A204.1 (cell line): ENCODE measurements at regions not wholly inside any gene's neighbourhood (a gene's known extent, or its start where the extent isn't known, plus 50 kb on each side); places are given as distances from the start of the nearest gene placed in this dataset.

ENCODE experiments used
- FAIRE-seq: peaks from 2 replicates; lab custom pipeline; 2012; peaks lifted over from hg19 to GRCh38; lab: Jason Lieb, UNC

DNA sequence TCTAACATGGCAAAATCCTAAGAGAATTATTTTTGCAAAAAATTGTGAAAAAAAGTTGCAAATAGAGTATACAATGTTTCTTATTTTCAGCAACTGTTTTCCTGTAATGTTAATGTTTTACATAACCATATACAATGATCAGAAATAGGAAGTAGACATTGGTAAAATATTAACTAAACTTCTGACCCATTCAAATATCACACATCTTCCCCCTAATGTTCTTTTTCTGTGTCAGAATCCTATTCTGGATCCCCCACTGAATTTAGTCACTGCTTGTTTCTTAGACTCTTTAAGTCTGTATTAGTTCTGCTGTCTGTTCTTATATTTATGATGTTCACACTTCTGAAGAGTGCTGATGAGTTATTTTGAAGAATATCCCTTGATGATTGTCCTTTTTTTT is 62.0 kb downstream of the HFE start:
- FAIRE-seq = no peak

DNA sequence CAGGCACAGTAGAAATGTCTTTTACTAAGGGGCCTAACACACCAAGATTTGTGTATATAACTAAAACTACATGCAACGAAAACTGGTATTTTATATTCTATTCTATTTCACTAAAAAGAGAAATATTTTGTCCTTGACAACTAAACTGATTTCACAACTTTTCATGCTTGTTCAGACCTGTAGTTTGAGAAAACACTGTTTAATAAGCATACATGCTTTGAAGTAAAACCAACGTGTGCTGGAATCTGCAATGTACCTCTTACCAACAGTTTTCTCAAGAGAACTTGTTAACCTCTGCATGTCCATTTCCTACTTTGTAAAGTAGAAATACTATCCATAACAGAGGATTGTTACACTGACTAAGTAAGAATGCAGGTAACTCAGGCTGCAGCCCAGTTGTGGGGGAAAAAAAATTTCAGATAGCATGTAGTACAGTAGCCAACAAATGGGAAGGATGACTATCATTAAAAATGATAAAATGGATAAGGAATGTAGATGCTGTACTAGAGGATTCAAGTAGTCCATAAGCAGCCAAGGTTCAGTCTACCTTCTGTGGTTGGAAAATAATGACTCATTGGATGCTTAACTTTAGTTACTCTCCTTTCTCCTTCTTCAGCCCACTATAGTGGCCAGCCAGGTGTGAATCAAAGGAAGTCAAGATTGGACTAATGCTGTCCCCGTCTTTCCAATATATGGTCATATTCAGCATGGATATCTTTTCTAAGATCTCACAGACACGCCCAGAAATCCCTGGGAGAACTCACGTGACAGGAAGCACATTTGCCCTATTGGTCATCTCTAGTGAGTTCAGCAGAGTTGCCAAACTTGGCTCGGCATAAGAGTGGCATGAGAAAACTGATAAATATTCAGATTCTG is 65.2 kb downstream of the HFE start:
- FAIRE-seq = no peak

DNA sequence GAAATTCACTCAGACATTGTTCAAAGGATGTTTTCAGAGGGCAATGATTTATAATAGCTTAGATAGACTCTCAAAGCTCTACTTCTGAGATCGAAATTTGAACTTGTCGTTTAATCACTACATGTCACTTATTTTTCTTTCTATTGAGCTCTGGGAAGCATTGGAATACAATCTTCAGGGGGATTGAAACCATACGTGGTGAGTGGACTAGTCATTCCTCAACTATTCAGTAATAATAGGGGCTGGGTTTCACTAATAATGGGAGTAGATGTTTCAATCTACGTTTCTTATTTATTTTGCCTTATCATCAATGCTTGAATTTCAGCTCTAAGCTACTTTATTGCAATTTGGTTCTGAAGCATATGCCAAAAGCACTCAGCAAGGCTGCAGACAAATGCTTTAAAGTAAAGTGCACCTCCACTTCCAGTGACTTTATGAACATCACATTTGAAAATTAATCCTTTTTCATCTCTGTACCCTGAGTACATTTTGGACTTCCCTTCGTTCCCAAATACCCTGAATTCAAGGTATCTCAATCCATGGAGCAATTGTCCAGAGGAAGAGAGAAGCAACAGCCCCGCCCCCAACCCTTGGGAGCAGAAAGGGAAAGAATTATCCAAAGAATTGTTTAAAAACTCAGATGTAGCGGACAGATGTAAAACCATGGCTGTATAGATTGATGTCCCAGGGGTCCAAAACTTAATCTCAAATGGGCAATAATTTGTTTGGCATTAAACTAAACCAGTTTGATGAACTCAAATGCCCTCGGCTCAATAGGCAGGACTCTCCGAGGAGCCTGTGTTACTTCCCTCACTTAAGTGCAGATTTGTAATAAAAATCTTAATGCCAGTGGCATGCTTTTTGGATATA is 68.1 kb downstream of the HFE start:
- no peak for FAIRE-seq

DNA sequence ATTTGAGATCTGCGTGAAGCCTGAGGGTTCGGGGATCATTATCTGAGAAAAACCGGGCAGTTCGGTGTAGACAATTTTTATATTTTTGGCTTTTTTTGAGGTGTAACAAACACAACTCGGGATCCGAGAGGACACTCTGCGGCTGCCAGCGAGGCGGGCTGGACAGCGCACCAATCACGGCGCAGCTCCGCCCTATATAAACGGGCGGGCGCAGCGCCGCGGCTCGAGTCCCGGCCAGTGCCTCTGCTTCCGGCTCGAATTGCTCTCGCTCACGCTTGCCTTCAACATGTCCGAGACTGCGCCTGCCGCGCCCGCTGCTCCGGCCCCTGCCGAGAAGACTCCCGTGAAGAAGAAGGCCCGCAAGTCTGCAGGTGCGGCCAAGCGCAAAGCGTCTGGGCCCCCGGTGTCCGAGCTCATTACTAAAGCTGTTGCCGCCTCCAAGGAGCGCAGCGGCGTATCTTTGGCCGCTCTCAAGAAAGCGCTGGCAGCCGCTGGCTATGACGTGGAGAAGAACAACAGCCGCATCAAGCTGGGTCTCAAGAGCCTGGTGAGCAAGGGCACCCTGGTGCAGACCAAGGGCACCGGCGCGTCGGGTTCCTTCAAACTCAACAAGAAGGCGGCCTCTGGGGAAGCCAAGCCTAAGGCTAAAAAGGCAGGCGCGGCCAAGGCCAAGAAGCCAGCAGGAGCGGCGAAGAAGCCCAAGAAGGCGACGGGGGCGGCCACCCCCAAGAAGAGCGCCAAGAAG is 69.0 kb downstream of the HFE start:
- peak; percentile 25 for FAIRE-seq

DNA sequence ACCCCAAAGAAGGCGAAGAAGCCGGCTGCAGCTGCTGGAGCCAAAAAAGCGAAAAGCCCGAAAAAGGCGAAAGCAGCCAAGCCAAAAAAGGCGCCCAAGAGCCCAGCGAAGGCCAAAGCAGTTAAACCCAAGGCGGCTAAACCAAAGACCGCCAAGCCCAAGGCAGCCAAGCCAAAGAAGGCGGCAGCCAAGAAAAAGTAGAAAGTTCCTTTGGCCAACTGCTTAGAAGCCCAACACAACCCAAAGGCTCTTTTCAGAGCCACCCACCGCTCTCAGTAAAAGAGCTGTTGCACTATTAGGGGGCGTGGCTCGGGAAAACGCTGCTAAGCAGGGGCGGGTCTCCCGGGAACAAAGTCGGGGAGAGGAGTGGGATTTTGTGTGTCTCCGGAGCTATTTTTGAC is 69.6 kb downstream of the HFE start:
- FAIRE-seq = no peak

DNA sequence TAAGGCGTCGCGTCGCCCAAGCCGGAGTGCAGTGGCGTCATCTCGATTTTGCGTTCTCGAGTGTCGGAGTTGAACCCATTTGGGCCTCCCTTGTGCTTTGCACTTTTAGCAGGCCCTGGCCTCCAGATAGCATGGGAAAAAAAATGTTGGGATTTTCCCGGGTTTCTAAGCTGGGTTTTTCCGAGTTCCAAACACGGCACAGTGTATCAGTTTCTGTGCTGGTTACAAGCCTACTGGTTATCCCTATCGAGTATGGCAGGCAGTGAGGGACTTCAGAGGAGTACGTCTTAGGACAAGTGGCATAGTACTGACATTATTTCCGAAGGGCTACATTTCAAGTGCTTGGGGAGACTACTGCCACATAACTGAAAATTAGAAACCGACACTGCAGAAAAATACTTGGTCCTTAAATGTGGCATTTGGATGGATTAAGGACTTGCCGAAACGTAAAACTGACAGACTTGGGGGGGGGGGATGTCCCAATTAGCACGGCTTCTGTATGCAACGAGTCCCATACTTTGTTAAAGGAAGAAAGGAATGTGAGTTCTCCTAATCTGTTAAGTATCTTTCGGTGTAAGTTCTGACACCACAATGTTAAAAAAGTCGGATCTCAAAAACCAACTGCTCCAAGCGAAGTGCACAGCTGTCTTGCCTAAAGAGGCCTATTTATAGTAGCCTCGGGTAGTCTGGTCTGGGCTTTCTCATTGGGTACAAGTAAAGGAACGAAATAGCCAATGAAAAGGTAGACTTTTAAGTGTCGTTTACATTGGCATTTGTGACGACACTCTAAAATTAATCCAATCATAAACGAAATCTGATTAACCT is 70.2 kb downstream of the HFE start:
- peak; percentile 99 for FAIRE-seq

DNA sequence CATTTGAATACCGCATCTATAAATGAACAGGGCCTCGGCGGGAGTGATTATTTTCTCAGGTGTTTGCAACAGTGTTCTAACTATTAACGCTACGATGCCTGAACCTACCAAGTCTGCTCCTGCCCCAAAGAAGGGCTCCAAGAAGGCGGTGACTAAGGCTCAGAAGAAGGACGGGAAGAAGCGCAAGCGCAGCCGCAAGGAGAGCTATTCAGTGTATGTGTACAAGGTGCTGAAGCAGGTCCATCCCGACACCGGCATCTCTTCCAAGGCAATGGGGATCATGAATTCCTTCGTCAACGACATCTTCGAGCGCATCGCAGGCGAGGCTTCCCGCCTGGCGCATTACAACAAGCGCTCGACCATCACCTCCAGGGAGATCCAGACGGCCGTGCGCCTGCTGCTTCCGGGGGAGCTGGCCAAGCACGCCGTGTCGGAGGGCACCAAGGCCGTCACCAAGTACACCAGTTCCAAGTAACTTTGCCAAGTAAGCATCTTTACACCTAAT is 70.9 kb downstream of the HFE start:
- FAIRE-seq = no peak

DNA sequence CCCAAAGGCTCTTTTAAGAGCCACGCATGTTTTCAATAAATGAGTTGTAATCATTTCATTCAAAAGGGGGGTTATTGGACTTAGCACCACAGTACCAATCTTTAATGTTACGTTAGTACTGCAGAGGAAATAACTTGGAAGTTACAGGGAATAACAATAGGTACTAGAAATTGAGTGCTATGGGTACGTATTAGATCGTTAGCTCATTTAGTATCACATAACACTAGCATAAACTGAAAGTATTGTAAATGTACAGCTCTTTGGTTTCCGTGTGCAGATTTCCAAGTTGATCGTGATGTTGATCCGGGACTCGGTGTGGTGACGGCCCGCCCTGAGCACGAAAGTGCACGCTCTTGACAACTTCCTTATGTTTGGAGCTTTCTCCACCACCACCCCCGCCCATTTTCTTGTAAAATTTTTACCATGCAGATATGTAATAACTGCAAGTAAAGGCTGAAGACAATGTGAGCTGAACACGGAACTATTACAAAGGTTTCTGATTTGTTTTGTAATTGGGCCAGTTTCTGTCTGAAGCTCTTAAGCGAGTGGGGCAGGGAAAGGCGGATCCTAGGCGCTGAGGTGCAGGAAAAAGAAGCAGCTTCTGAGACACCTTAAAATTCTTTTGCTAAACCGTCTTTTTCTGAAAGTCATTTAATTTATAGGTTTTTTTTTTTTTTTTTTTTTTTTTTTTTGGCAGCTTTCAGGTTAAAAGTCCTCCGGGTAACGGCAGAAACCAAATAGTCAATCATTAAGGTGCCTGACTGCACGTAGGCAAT is 71.5 kb downstream of the HFE start:
- no peak for FAIRE-seq

DNA sequence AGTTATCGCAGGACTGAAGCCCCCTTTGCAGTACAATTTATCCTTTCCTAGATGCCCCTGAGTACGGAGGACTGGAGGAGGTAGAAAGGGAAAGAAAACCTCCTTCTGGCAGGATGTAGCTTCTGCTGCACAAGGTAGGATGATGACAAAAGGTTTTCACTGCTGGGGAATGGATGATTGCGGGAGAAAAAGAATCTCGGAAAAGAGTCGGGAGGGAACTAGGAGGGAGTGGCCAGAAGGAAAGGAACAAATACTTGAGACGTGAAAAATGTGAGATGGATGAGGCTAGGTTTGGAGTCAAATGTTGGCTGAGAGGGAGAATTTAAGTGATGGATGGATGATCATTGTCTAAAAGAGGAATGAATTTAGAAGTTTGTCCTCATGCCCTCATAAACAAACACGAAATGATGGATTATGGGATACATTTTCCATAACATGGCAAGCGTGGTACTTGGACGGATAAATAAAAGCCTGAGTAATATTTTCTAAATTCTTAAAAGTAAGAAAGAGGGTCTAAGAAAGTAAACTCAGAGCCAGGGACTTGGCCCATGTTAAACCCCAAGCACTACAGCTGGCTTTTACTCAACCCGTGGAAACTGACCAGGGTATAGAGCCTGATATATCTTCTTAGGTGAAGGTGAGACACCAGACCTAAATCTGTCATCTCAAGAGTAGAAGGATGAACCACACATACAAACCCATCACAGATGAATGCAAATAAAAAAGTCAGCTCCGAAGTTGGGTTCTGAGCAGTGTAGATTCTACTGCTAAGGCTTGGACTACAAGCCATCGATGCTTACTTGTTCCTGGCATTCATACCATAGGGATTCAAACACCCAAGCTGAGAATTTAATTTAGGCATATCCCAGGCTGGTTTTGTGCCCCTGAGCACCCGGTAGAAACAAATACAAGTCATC is 72.4 kb downstream of the HFE start:
- FAIRE-seq = no peak

DNA sequence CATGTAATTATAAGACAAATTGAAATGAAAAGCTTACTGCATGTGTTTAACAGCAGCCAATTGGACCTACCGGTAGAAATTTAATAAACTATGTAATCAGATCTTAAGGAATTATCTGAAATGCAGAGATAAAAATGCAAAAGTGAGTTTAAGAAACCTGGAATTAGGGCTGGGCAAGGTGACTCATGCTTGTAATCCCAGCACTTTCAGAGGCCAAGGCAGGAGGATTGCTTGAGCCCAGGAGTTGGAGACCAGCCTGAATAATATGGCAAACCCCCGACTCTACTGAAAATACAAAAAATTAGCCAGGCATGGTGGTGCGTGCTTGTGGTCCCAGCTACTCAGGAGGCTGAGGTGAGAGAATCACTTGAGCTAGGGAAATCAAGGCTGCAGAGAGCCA is 74.1 kb downstream of the HFE start:
- FAIRE-seq = no peak

DNA sequence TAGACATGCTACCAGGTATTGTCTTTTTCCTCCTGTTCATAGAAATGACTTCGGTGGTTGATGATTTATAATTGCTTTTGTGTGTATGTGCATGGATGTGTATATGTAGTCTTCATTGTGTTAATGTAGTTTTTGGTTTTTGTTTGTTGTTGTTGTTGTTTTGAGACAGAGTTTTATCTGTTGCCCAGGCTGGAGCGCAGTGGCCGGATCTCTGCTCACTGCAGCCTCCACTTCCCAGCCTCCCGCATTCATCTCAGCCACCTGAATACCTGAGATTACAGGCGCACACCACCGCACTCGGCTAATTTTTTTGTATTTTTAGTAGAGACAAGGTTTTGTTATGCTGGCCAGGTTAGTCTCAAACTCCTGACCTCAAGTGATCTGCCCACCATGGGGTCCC is 75.2 kb downstream of the HFE start:
- no peak for FAIRE-seq

DNA sequence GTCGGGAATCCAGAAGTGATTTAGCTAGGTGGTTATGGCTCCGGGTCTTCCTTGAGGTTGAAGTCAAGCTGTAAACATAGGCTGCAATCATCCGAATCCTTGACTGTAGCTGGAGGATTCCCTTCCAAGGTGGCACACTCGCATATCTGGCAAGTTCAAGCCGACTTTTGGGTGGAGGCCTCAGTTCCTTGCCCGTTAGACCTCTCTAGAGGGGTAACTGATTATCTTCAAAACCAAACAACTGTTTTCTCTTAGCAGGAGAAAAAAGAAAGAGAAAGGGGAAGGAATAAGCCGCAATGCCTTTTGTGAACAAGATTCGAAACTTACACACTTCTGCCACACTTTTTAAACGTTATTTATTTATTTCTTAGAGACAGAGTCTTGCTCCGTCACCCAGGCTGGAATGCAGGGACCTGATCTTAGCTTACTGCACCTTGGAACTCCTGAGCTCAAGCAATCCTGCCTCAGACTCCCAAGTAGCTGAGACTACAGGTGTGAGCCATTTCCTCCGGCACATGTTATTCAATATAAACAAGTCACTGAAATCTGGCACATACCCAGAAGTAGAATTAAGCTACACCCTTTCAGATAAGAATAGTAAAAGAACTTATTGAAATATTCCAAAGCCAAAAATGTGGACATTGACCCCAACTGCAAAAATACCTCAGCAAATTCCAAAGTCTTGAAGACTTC is 76.3 kb downstream of the HFE start:
- FAIRE-seq = no peak

DNA sequence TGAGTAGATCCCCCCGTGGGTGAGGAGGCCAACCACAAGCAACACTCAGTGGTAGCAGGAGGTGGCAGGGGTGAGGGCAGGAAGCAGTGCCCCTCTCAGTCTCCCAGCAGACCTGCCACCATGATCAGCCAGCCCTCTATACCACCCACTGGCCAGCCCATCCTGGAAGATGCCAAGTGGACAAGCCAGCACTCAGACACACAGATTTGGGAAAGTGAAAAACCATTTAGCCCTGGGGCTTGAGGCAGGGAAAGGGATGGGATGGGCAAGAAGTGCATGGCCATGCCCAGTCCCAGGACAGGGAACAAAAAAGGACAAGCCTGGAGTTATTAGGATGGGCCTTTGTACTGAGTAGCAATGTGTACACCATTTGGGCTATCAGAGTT is 76.9 kb downstream of the HFE start:
- no peak for FAIRE-seq

DNA sequence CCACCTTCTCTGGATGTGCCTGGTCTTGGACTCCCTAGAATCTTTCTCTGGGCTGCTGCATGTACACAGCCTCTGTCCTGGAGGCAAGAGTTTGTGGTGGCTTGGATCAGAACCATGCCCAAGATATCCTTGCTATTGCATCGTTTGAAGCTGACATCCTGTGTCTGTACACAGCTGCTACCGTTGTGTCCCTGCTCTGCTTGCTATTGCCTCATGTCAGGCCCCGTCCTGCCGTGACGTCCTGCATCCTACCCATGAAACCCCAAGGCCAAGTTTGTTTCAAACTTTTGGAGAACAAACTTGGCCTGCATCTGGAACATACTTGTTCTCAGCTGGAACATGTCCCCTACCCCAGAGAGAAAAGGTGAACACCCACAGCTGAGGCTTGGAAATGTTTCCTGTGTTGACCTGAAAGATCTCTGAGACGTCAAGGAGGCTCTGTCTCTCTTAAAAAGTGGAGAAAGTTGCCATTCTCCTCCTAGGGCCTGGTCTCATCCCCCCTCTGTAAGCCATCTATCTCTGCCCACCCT is 78.1 kb downstream of the HFE start:
- no peak for FAIRE-seq

DNA sequence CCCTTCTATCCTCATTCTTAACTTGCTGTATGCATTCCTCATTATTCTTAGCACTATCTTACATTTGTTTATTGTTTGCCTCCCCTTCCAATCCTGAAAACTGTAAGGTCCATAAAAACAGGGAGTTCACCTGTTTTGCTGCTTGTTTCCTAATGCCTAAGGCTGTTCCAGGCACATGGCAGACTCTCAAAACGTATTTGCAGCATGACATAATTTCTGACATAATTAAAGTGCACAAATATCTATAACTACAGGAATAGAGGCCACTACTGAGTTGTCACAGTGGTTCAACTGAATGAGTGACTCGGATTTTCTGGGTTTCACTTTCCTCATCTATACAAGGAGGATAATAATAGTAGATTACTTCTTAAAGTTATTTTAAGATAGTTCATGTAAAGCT is 83.0 kb downstream of the HFE start:
- FAIRE-seq = no peak

DNA sequence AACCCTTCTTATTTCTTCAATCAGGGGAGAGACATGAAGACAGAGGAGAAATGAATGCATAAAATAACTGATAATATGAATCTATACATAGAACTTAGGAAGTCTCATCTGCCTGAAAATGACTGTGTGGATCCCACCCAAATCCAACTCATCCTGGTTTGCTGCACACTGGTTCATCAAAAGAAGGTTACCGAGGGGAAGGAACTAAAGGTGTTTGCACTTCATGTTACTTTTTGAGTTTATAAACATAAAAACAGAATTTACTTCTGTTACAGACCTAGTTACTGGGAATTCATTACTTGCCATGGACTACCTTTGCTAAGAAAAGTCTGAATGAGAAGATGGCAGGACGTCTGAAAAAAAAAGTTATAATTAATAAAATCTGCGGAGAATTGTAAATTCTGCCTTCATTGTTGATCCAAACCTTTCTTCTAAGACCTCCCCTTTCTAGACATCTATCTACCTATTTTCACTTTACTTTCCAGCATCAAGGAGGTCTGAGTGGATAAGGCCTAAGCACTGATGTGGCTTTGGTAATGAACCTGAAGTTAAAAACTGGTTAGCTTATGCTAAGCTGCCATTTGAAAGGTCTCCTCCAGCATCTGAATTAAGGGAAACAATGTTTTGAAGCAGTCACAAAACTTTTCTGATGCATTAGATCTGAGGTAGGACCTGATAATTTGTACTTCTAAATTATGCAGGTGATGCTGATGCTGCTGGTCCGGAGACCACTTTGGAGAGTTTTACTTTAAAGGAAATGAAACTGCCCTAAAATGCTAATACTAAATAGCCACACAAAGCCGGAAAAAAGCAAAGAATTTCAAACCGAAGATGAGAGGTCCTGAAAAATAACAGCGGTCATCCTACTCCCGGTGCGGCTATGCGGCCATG is 84.0 kb downstream of the HFE start:
- no peak for FAIRE-seq

DNA sequence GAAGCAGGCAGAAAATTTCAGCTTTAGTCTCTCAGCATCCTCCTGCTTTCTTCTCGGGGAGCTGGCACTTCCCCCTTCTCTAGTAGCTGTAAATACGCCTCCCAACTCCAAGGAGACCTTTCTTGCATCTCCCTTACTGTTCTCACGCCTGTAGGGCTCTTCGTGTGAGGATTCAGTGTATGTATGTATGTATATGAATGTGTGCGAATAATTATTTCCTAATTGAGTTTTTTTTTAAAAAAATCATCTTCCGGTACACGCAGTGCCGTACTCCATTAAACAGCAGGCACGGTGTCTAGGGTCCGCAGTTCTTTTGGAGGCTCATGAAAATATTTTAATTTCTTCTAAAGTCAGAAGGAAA is 85.4 kb downstream of the HFE start:
- FAIRE-seq = no peak

DNA sequence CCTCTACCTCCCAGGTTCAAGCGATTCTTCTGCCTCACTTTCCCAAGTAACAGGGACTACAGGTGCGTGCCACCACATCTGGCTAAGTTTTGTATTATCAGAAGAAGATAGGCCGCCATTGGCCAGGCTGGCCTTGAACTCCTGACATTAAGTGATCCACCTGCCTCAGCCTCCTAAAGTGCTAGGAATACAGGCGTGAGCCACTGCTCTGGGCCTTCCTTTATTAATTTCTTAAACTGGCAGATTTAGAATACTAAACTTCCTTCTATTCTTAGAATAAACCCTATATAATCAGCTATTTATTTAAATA is 86.6 kb downstream of the HFE start:
- FAIRE-seq = no peak
